Chondrocyte (in vitro differentiated cells): ENCODE measurements at regions not wholly inside any gene's neighbourhood (a gene's known extent, or its start where the extent isn't known, plus 50 kb on each side); places are given as distances from the start of the nearest gene placed in this dataset.

Experiments
- DNase-seq: peaks from one replicate; pipeline ENCODE4 v3.0.0; 2021; ENCODE audit warnings: mixed read lengths, low spot score
- H3K27ac Mint-ChIP-seq: one replicate; pipeline ENCODE4 v1.8.0; 2021; ENCODE audit warnings: mild to moderate bottlenecking, moderate library complexity, mixed read lengths; ENCODE audit not compliant: unreplicated experiment
- H3K27me3 Mint-ChIP-seq: 2 replicates; pipeline ENCODE4 v1.8.0; 2021; ENCODE audit warnings: low read depth, mixed read lengths
- H3K36me3 Mint-ChIP-seq: 2 replicates; pipeline ENCODE4 v1.8.0; 2021; ENCODE audit warnings: low read depth, mixed read lengths
- H3K4me1 Mint-ChIP-seq: 2 replicates; pipeline ENCODE4 v1.8.0; 2021; ENCODE audit warnings: low read depth, mild to moderate bottlenecking, mixed read lengths
- H3K4me3 Mint-ChIP-seq: one replicate; pipeline ENCODE4 v1.8.0; 2021; ENCODE audit warnings: mild to moderate bottlenecking, moderate library complexity, mixed read lengths; ENCODE audit not compliant: unreplicated experiment
- H3K9me3 Mint-ChIP-seq: 2 replicates; pipeline ENCODE4 v1.8.0; 2021; ENCODE audit warnings: low read depth, mixed read lengths
- CTCF ChIP-seq: fragments of 200-600 bp; sonication (generic); IDR thresholded peaks from 2 replicates; pipeline ENCODE4 v1.5.0; 2021; ENCODE audit warnings: antibody characterized with exemption, mild to moderate bottlenecking, moderate library complexity

GRCh38 chr2:175872721-175873120 lies 129.3 kb downstream of the LNPK start:
- Mint-ChIP-seq H3K9me3 (no peaks in the 10 kb centered on the region), H3K4me3 (no peak overlapping the region), H3K27me3 (peaks cover 2% of the 10 kb centered on the region), H3K27ac (peak overlapping the region; percentile 74), H3K4me1 (peaks cover 42% of the 10 kb centered on the region), H3K36me3 (no peaks in the 10 kb centered on the region)
- TF ChIP-seq CTCF, result no peak
- DNase-seq, result no peak

GRCh38 chr2:175872005-175872348 lies 130.1 kb downstream of the LNPK start:
- TF ChIP-seq CTCF, result no peak
- no peak for DNase-seq
- no peaks in the 10 kb centered on the region for H3K9me3 Mint-ChIP-seq
- no peaks in the 10 kb centered on the region for H3K36me3 Mint-ChIP-seq
- H3K4me3 Mint-ChIP-seq, result no peak overlapping the region
- H3K27ac Mint-ChIP-seq, result peak overlapping the region; percentile 74
- peaks cover 2% of the 10 kb centered on the region for H3K27me3 Mint-ChIP-seq
- peaks cover 39% of the 10 kb centered on the region for H3K4me1 Mint-ChIP-seq

GRCh38 chr2:175871331-175872004 lies 130.6 kb downstream of the LNPK start:
- no peak overlapping the region for H3K4me3 Mint-ChIP-seq
- no peak for DNase-seq
- H3K27me3 Mint-ChIP-seq, result peaks cover 2% of the 10 kb centered on the region
- no peak for TF ChIP-seq CTCF
- no peaks in the 10 kb centered on the region for H3K36me3 Mint-ChIP-seq
- H3K9me3 Mint-ChIP-seq, result no peaks in the 10 kb centered on the region
- peak overlapping the region; percentile 74 for H3K27ac Mint-ChIP-seq
- peaks cover 39% of the 10 kb centered on the region for H3K4me1 Mint-ChIP-seq

- no peaks in the 10 kb centered on the region for H3K9me3 Mint-ChIP-seq
- no peak for DNase-seq
- no peak for TF ChIP-seq CTCF
- no peak overlapping the region for H3K4me3 Mint-ChIP-seq
- peaks cover 1% of the 10 kb centered on the region for H3K36me3 Mint-ChIP-seq
- H3K27ac Mint-ChIP-seq, result no peak overlapping the region
- H3K27me3 Mint-ChIP-seq, result peaks cover 16% of the 10 kb centered on the region
- H3K4me1 Mint-ChIP-seq, result peaks cover 14% of the 10 kb centered on the region
These were observed 136.4 kb downstream of the LNPK start for GRCh38 chr2:175865716-175866115.

GRCh38 chr2:175864137-175864850 lies 137.8 kb downstream of the LNPK start:
- Mint-ChIP-seq H3K27me3 (peaks cover 16% of the 10 kb centered on the region), H3K27ac (no peak overlapping the region), H3K36me3 (peaks cover 1% of the 10 kb centered on the region), H3K4me3 (no peak overlapping the region), H3K9me3 (no peaks in the 10 kb centered on the region), H3K4me1 (no peaks in the 10 kb centered on the region)
- DNase-seq, result no peak
- no peak for TF ChIP-seq CTCF
